Fibroblast of lung (primary cell): ENCODE measurements at regions not wholly inside any gene's neighbourhood (a gene's known extent, or its start where the extent isn't known, plus 50 kb on each side); places are given as distances from the start of the nearest gene placed in this dataset.

Source experiments
- DNase-seq, 2 donors: peaks; one replicate each; pipeline versions ENCODE4 v3.0.0 to v3.0.0-alpha.2; 2010; ENCODE audit warnings: low read depth in 2 of 2
- H2AFZ ChIP-seq: 2 replicates; pipeline ENCODE4 v1.5.1; 2012; ENCODE audit warnings: low read length, control low read depth, inconsistent platforms
- H3K27ac ChIP-seq: 2 replicates; pipeline ENCODE4 v1.5.1; 2011; ENCODE audit warnings: low read length, control low read depth; ENCODE audit not compliant: insufficient read depth
- H3K27me3 ChIP-seq: 2 replicates; pipeline ENCODE4 v1.5.1; 2011; ENCODE audit warnings: mild to moderate bottlenecking, low read length; ENCODE audit not compliant: control insufficient read depth, insufficient read depth
- H3K36me3 ChIP-seq: 2 replicates; pipeline ENCODE4 v1.5.1; 2011; ENCODE audit warnings: low read length; ENCODE audit not compliant: control insufficient read depth, insufficient read depth
- H3K4me1 ChIP-seq: 2 replicates; pipeline ENCODE4 v1.5.1; 2011; ENCODE audit warnings: low read length; ENCODE audit not compliant: control insufficient read depth, insufficient read depth; ENCODE audit errors: extremely low read depth
- H3K4me2 ChIP-seq: 2 replicates; pipeline ENCODE4 v1.5.1; 2011; ENCODE audit warnings: low read length, control low read depth; ENCODE audit not compliant: insufficient read depth; ENCODE audit errors: extremely low read depth
- H3K4me3 ChIP-seq, 4 experiments: fragments of 200-600 bp in 1 of 4; sonication (generic) in 1 of 4; replicated peaks in 1 of 4; 2 replicates each; pipeline ENCODE4 v1.5.1; 2011 to 2016; ENCODE audit warnings: low read length in 4 of 4, low read depth in 3 of 4, mild to moderate bottlenecking in 3 of 4, control low read depth in 2 of 4, inconsistent platforms in 1 of 4, mixed read lengths in 1 of 4; ENCODE audit not compliant: insufficient read depth in 1 of 4; ENCODE audit errors: control extremely low read depth in 1 of 4
- H3K79me2 ChIP-seq: 2 replicates; pipeline ENCODE4 v1.5.1; 2012; ENCODE audit warnings: mild to moderate bottlenecking, low read length, inconsistent platforms; ENCODE audit not compliant: control insufficient read depth, insufficient read depth
- H3K9ac ChIP-seq: 2 replicates; pipeline ENCODE4 v1.5.1; 2011; ENCODE audit warnings: mild to moderate bottlenecking, low read length, control low read depth; ENCODE audit not compliant: insufficient read depth
- H3K9me3 ChIP-seq: 2 replicates; pipeline ENCODE4 v1.5.1; 2012; ENCODE audit warnings: low read depth, low read length; ENCODE audit not compliant: control insufficient read depth, insufficient read depth
- H4K20me1 ChIP-seq: 2 replicates; pipeline ENCODE4 v1.5.1; 2011; ENCODE audit warnings: low read length; ENCODE audit not compliant: control insufficient read depth, insufficient read depth; ENCODE audit errors: extremely low read depth
- CTCF ChIP-seq, 2 donors: IDR thresholded peaks in 1 of 2; conservative IDR thresholded peaks in 1 of 2; 1 replicate in 1 of 2; 2 replicates in 1 of 2; pipeline ENCODE4 v1.5.1; 2011 to 2012; ENCODE audit warnings: low read length in 2 of 2, control low read depth in 1 of 2, inconsistent platforms in 1 of 2, low read depth in 1 of 2, mild to moderate bottlenecking in 1 of 2
- EZH2 ChIP-seq: IDR thresholded peaks from 2 replicates; pipeline ENCODE4 v1.5.1; 2012; ENCODE audit warnings: low read length, control low read depth, mild to moderate bottlenecking; ENCODE audit errors: missing control alignments

GRCh38 chr13:66009241-66009640 is 1220.9 kb downstream of the PCDH9 start:
- Histone ChIP-seq H3K27ac (no peak overlapping the region), H3K9me3 (no peaks in the 10 kb centered on the region), H3K4me2 (no peak overlapping the region), H3K4me3 (no peak overlapping the region), H2AFZ (no peak overlapping the region), H3K4me1 (no peaks in the 10 kb centered on the region), H3K79me2 (no peaks in the 10 kb centered on the region), H3K27me3 (no peaks in the 10 kb centered on the region), H4K20me1 (no peaks in the 10 kb centered on the region), H3K9ac (no peak overlapping the region), H3K36me3 (no peaks in the 10 kb centered on the region)
- no peak for DNase-seq
- no peak for TF ChIP-seq EZH2
- TF ChIP-seq CTCF (conservative IDR thresholded peaks at IDR 0.05 in 1 of 2, IDR thresholded peaks at IDR 0.05 in 1 of 2; ENCODE audit: low read depth in 1 of 2, low read length in 2 of 2): no peak

- TF ChIP-seq CTCF (conservative IDR thresholded peaks at IDR 0.05 in 1 of 2, IDR thresholded peaks at IDR 0.05 in 1 of 2; ENCODE audit: low read depth in 1 of 2, low read length in 2 of 2) (no peak), EZH2 (no peak)
- H3K4me2 ChIP-seq: no peak overlapping the region
- DNase-seq: peak in 1 of 2 donors; percentile 0
These were observed 1226.6 kb downstream of the PCDH9 start for GRCh38 chr13:66003558-66003957.

GRCh38 chr13:66001140-66001539 is 1229.0 kb downstream of the PCDH9 start:
- H4K20me1 ChIP-seq: no peaks in the 10 kb centered on the region
- H3K9ac ChIP-seq: no peak overlapping the region
- no peak overlapping the region for H3K27ac ChIP-seq
- H3K4me3 ChIP-seq: no peak overlapping the region
- H3K9me3 ChIP-seq: no peaks in the 10 kb centered on the region
- no peak overlapping the region for H2AFZ ChIP-seq
- no peak overlapping the region for H3K4me2 ChIP-seq
- DNase-seq: no peak
- TF ChIP-seq EZH2: no peak
- no peak for TF ChIP-seq CTCF (conservative IDR thresholded peaks at IDR 0.05 in 1 of 2, IDR thresholded peaks at IDR 0.05 in 1 of 2; ENCODE audit: low read depth in 1 of 2, low read length in 2 of 2)
- no peaks in the 10 kb centered on the region for H3K27me3 ChIP-seq
- no peaks in the 10 kb centered on the region for H3K4me1 ChIP-seq
- no peaks in the 10 kb centered on the region for H3K79me2 ChIP-seq
- H3K36me3 ChIP-seq: no peaks in the 10 kb centered on the region

More at GRCh38 chr13:66003558-66003957, 1226.6 kb downstream of the PCDH9 start:
- Histone ChIP-seq H4K20me1 (no peaks in the 10 kb centered on the region), H3K36me3 (no peaks in the 10 kb centered on the region), H2AFZ (no peak overlapping the region), H3K4me3 (no peak overlapping the region), H3K9ac (no peak overlapping the region), H3K9me3 (no peaks in the 10 kb centered on the region), H3K27me3 (no peaks in the 10 kb centered on the region), H3K79me2 (no peaks in the 10 kb centered on the region), H3K27ac (no peak overlapping the region), H3K4me1 (no peaks in the 10 kb centered on the region)
